ENCODE measurements at regions not wholly inside any gene's neighbourhood (a gene's known extent, or its start where the extent isn't known, plus 50 kb on each side); places are given as distances from the start of the nearest gene placed in this dataset.

DNA sequence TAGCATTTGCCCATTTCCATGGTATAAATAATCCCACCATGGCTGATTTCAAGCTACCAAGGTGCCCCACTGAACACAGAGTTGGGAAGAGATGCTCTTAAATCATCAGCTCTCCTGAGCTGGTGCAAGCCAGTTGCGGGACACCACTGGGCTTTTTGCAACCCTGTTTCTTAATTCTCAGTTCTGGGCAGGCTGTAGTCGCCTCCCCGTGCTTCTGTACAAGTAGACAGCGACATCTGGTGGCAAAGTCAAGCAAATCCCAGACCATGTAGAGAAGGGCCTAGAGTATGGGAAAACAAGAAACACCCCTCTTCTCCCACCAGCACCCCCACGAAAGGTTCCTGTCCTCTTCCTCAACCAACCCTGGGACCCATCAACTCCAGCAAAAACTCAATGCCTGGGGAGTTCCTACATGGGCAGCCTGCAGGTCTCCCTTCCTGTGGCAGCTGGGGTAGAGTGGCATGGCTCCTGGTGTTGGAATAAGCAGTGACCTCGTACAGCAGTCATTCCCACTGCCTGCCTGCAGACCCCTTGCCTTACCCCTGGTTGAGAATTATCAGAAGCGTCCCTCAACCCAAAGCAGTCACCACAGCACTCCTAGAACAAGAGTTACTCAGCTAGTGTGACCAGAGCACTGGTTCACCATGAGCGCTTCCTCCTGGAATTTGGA, 68.4 kb downstream of the IGLL5 start:
- Histone ChIP-seq H3K9me3 (no peaks in the 10 kb centered on the region), H3K27me3 (no peaks in the 10 kb centered on the region), H3K36me3 (no peaks in the 10 kb centered on the region), H3K4me1 (ENCODE audit: insufficient read depth) (no peaks in the 10 kb centered on the region), H3K4me3 (no peak overlapping the region), H3K27ac (no peak overlapping the region)
- WGBS, 3 donors, result 20 to 24% (median 23%) methylated on average over 8 of the region's 8 CpGs
- intact Hi-C loops (cut with DNase I), result loop anchor here in 2 of 4 donors (10.0 kb wide), 3 partner anchors 261 to 371 kb away; no protein-coding TSS in a partner anchor
- TF ChIP-seq EP300 (IDR thresholded peaks at IDR 0.05), result no peak
- TF ChIP-seq, protein P1, sequence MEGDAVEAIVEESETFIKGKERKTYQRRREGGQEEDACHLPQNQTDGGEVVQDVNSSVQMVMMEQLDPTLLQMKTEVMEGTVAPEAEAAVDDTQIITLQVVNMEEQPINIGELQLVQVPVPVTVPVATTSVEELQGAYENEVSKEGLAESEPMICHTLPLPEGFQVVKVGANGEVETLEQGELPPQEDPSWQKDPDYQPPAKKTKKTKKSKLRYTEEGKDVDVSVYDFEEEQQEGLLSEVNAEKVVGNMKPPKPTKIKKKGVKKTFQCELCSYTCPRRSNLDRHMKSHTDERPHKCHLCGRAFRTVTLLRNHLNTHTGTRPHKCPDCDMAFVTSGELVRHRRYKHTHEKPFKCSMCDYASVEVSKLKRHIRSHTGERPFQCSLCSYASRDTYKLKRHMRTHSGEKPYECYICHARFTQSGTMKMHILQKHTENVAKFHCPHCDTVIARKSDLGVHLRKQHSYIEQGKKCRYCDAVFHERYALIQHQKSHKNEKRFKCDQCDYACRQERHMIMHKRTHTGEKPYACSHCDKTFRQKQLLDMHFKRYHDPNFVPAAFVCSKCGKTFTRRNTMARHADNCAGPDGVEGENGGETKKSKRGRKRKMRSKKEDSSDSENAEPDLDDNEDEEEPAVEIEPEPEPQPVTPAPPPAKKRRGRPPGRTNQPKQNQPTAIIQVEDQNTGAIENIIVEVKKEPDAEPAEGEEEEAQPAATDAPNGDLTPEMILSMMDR (IDR thresholded peaks at IDR 0.05), result peak; percentile 51 to 80 (median 71)
- peak; percentile 61 to 74 (median 66) for DNase-seq

DNA sequence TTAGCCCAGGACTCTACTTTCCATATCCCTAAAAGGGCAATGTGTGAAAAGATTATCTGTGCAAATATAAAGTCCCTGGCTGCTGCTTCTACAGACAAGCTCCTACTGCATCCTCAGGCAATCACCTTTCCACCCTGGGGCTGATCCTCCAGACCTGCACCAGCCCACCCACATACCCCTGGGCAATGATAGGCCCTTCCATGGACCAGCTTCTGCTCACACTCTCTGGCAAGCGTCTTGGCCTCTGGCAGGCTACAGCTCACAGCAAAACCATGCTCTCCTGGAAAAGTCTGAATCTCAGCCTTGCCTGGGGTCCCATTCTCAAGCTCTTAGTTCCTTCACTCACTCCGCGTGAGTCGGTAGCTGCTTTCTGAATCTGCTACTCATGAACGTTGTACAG, 69.5 kb downstream of the IGLL5 start:
- 55 to 78% (median 66%) methylated on average over 5 of the region's 5 CpGs for WGBS, 3 donors
- H3K27me3 ChIP-seq, result no peaks in the 10 kb centered on the region
- no peak overlapping the region for H3K4me3 ChIP-seq
- H3K9me3 ChIP-seq, result no peaks in the 10 kb centered on the region
- H3K27ac ChIP-seq, result no peak overlapping the region
- DNase-seq, result no peak
- intact Hi-C loops (cut with DNase I), result loop anchor here in 2 of 4 donors (10.0 kb wide), 3 partner anchors 262 to 372 kb away; no protein-coding TSS in a partner anchor
- H3K4me1 ChIP-seq (ENCODE audit: insufficient read depth), result no peaks in the 10 kb centered on the region
- TF ChIP-seq EP300 (IDR thresholded peaks at IDR 0.05) (no peak), POLR2A (IDR thresholded peaks at IDR 0.05) (no peak)
- TF ChIP-seq, protein P1 (IDR thresholded peaks at IDR 0.05), result no peak
- H3K36me3 ChIP-seq, result no peaks in the 10 kb centered on the region

DNA sequence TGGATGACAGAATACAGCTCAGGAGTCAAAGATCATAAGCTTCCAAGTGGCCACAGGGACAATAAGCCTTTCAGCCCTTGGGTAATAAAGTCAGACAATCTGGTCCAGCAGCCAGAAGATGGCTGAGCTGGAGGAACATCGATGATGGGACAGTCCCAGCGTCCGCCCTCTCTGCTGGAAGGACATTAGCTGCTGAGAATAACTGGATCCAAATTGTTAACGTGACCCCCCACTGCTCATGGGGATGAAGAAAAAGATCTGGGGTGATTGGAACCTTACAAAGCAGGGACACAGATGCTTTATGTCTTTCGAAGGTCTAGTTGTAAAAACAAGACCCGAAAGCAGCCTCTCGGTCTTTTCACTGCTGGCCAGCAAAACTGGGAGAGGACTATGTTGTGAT, 71.0 kb downstream of the IGLL5 start:
- 61 to 65% (median 65%) methylated on average over 7 of the region's 7 CpGs for WGBS, 3 donors
- H3K36me3 ChIP-seq, result no peaks in the 10 kb centered on the region
- TF ChIP-seq POLR2A (IDR thresholded peaks at IDR 0.05), result no peak
- no peaks in the 10 kb centered on the region for H3K9me3 ChIP-seq
- intact Hi-C loops (cut with DNase I), result loop anchor here in 3 of 4 donors (1.0 to 10.0 kb wide), 5 partner anchors 168 to 374 kb away; no protein-coding TSS in a partner anchor
- no peak overlapping the region for H3K4me3 ChIP-seq
- no peaks in the 10 kb centered on the region for H3K4me1 ChIP-seq (ENCODE audit: insufficient read depth)
- no peak for DNase-seq
- no peak overlapping the region for H3K27ac ChIP-seq
- no peaks in the 10 kb centered on the region for H3K27me3 ChIP-seq

DNA sequence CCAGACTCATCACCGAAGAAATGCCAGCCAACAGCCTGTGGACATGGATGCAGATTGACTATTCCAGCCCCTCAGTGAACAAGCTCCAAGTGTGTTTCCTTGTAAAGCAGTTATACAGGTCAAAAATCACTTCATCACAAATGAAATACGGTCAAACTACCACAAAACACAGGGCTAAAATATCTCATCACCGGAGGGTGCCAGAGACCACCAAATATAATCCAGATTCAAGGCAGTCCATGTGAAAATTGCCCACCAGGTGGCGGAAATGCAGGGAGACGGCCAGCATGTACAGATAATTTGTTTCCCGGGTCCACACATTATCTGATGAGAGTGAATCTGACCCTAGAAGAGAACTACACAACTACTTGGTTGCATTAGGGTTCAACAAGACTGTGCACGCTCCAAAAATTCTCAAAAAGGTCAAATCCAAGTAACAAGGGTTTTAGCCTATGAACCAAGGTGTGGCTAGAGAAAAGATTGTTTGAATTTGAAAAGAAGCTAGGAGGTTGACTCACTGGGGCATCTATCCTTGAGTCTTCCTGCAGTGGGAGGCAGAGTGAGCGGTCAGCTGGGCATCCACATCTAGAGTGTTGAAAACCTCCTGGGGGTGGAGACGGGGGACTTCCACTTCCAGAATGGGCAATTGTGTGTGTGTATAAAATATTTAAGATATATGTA, 71.7 kb downstream of the IGLL5 start:
- Histone ChIP-seq H3K27me3 (no peaks in the 10 kb centered on the region), H3K27ac (no peak overlapping the region), H3K4me3 (no peak overlapping the region), H3K4me1 (ENCODE audit: insufficient read depth) (no peaks in the 10 kb centered on the region), H3K9me3 (no peaks in the 10 kb centered on the region), H3K36me3 (no peaks in the 10 kb centered on the region)
- TF ChIP-seq POLR2A (IDR thresholded peaks at IDR 0.05) (no peak), EP300 (IDR thresholded peaks at IDR 0.05) (no peak)
- TF ChIP-seq, protein P1 (IDR thresholded peaks at IDR 0.05), result peak; percentile 90 to 98 (median 96)
- DNase-seq, result peak; percentile 73 to 85 (median 82)
- WGBS, 3 donors, result 17 to 28% (median 24%) methylated on average over 9 of the region's 9 CpGs
- intact Hi-C loops (cut with DNase I), result loop anchor here in 3 of 4 donors (1.0 to 10.0 kb wide), 5 partner anchors 168 to 374 kb away; no protein-coding TSS in a partner anchor
